ENCODE measurements at regions not wholly inside any gene's neighbourhood (a gene's known extent, or its start where the extent isn't known, plus 50 kb on each side); places are given as distances from the start of the nearest gene placed in this dataset.

- H3K36me3 ChIP-seq (ENCODE audit: control insufficient read depth, insufficient read depth, low read length), result no peaks in the 10 kb centered on the region
- H3K4me1 Mint-ChIP-seq, result peaks cover 39% of the 10 kb centered on the region
- H3K27me3 ChIP-seq (ENCODE audit: control insufficient read depth, insufficient read depth, low read length, poor library complexity, severe bottlenecking), result no peaks in the 10 kb centered on the region
- DNase-seq, result no peak
- H3K4me3 ChIP-seq (ENCODE audit: low read length), result no peak overlapping the region
- no peak overlapping the region for H3K4me3 Mint-ChIP-seq
- no peak overlapping the region for H3K27ac ChIP-seq (ENCODE audit: low read depth, low read length)
- H3K27me3 Mint-ChIP-seq (ENCODE audit: insufficient read depth), result peaks cover 6% of the 10 kb centered on the region
- TF ChIP-seq CTCF (conservative IDR thresholded peaks at IDR 0.05), result peak; percentile 12
- no peak overlapping the region for H3K27ac Mint-ChIP-seq
- H3K36me3 Mint-ChIP-seq (ENCODE audit: low read depth), result no peaks in the 10 kb centered on the region
- peaks cover 17% of the 10 kb centered on the region for H3K4me1 ChIP-seq (ENCODE audit: control insufficient read depth, insufficient read depth, low read length)
- peaks cover 5% of the 10 kb centered on the region for H3K9me3 ChIP-seq (ENCODE audit: control insufficient read depth, low read length)
- no peak overlapping the region for H3K9ac ChIP-seq (ENCODE audit: extremely low read depth, low read length, poor library complexity, severe bottlenecking)
- peaks cover 8% of the 10 kb centered on the region for H3K9me3 Mint-ChIP-seq
- WGBS, 2 experiments (ENCODE audit: insufficient coverage in 1 of 2, insufficient read length in 1 of 2), result no CpG with 5 or more reads among the region's 1 CpG
Observed at GRCh38 chr1:157438146-157438545, 114.2 kb downstream of the FCRL5 start.

GRCh38 chr1:157437296-157437695 is 115.0 kb downstream of the FCRL5 start:
- Mint-ChIP-seq H3K27ac (no peak overlapping the region), H3K4me1 (peaks cover 34% of the 10 kb centered on the region), H3K36me3 (ENCODE audit: low read depth) (no peaks in the 10 kb centered on the region), H3K27me3 (ENCODE audit: insufficient read depth) (peaks cover 6% of the 10 kb centered on the region), H3K9me3 (peaks cover 8% of the 10 kb centered on the region), H3K4me3 (no peak overlapping the region)
- no peak for DNase-seq
- H3K27ac ChIP-seq (ENCODE audit: low read depth, low read length), result no peak overlapping the region
- peaks cover 12% of the 10 kb centered on the region for H3K4me1 ChIP-seq (ENCODE audit: control insufficient read depth, insufficient read depth, low read length)
- WGBS, 2 experiments (ENCODE audit: insufficient coverage in 1 of 2, insufficient read length in 1 of 2), result 92 to 95% methylated on average over 3 to 4 of the region's 4 CpGs
- H3K36me3 ChIP-seq (ENCODE audit: control insufficient read depth, insufficient read depth, low read length), result no peaks in the 10 kb centered on the region
- TF ChIP-seq CTCF (conservative IDR thresholded peaks at IDR 0.05), result no peak
- peaks cover 5% of the 10 kb centered on the region for H3K9me3 ChIP-seq (ENCODE audit: control insufficient read depth, low read length)
- H3K9ac ChIP-seq (ENCODE audit: extremely low read depth, low read length, poor library complexity, severe bottlenecking), result no peak overlapping the region
- H3K4me3 ChIP-seq (ENCODE audit: low read length), result no peak overlapping the region
- no peaks in the 10 kb centered on the region for H3K27me3 ChIP-seq (ENCODE audit: control insufficient read depth, insufficient read depth, low read length, poor library complexity, severe bottlenecking)

GRCh38 chr1:157431751-157432150 is 120.6 kb downstream of the FCRL5 start:
- no peak overlapping the region for H3K9ac ChIP-seq (ENCODE audit: extremely low read depth, low read length, poor library complexity, severe bottlenecking)
- Mint-ChIP-seq H3K4me3 (no peak overlapping the region), H3K27me3 (ENCODE audit: insufficient read depth) (peaks cover 6% of the 10 kb centered on the region), H3K4me1 (peaks cover 2% of the 10 kb centered on the region), H3K9me3 (peaks cover 4% of the 10 kb centered on the region), H3K36me3 (ENCODE audit: low read depth) (no peaks in the 10 kb centered on the region), H3K27ac (no peak overlapping the region)
- 92 to 95% methylated on average over 4 to 5 of the region's 5 CpGs for WGBS, 2 experiments (ENCODE audit: insufficient coverage in 1 of 2, insufficient read length in 1 of 2)
- no peak for DNase-seq
- H3K9me3 ChIP-seq (ENCODE audit: control insufficient read depth, low read length), result no peaks in the 10 kb centered on the region
- TF ChIP-seq CTCF (conservative IDR thresholded peaks at IDR 0.05), result no peak
- no peaks in the 10 kb centered on the region for H3K27me3 ChIP-seq (ENCODE audit: control insufficient read depth, insufficient read depth, low read length, poor library complexity, severe bottlenecking)
- no peaks in the 10 kb centered on the region for H3K36me3 ChIP-seq (ENCODE audit: control insufficient read depth, insufficient read depth, low read length)
- H3K4me3 ChIP-seq (ENCODE audit: low read length), result no peak overlapping the region
- H3K27ac ChIP-seq (ENCODE audit: low read depth, low read length), result no peak overlapping the region
- peaks cover 3% of the 10 kb centered on the region for H3K4me1 ChIP-seq (ENCODE audit: control insufficient read depth, insufficient read depth, low read length)

Data from endodermal cell (in vitro differentiated cells).